HG03175 (cell line): ENCODE measurements at regions not wholly inside any gene's neighbourhood (a gene's known extent, or its start where the extent isn't known, plus 50 kb on each side); places are given as distances from the start of the nearest gene placed in this dataset.

ENCODE experiments used
- ATAC-seq: cut with Tn5 transposase; IDR thresholded peaks from one replicate; pipeline ENCODE4 v1.9.1; 2021; ENCODE audit warnings: mild to moderate bottlenecking, moderate library complexity; ENCODE audit not compliant: unreplicated experiment

- ATAC-seq, result no peak
Measured at GRCh38 chr2:129242269-129242668, 737.2 kb upstream of the RAB6C start.

GRCh38 chr2:129247751-129248150, 731.7 kb upstream of the RAB6C start:
- no peak for ATAC-seq

GRCh38 chr2:129248198-129248597, 731.3 kb upstream of the RAB6C start:
- ATAC-seq, result no peak

GRCh38 chr2:129252781-129253460, 726.5 kb upstream of the RAB6C start:
- no peak for ATAC-seq

- ATAC-seq, result no peak
Measured at GRCh38 chr2:129253461-129253812, 726.0 kb upstream of the RAB6C start.

GRCh38 chr2:129254718-129255117, 724.7 kb upstream of the RAB6C start:
- ATAC-seq, result no peak

- no peak for ATAC-seq
Measured at GRCh38 chr2:129255610-129256313, 723.7 kb upstream of the RAB6C start.

- no peak for ATAC-seq
Measured at GRCh38 chr2:129256642-129257041, 722.8 kb upstream of the RAB6C start.

GRCh38 chr2:129262934-129263333, 716.5 kb upstream of the RAB6C start:
- no peak for ATAC-seq

- ATAC-seq, result no peak
Measured at GRCh38 chr2:129263939-129264338, 715.5 kb upstream of the RAB6C start.

- ATAC-seq, result no peak
Measured at GRCh38 chr2:129267559-129267958, 711.9 kb upstream of the RAB6C start.

- no peak for ATAC-seq
Measured at GRCh38 chr2:129273266-129274037, 706.0 kb upstream of the RAB6C start.

- no peak for ATAC-seq
Measured at GRCh38 chr2:129274038-129274415, 705.4 kb upstream of the RAB6C start.

- ATAC-seq, result no peak
Measured at GRCh38 chr2:129274918-129275317, 704.5 kb upstream of the RAB6C start.

GRCh38 chr2:129275706-129276105, 703.8 kb upstream of the RAB6C start:
- ATAC-seq, result no peak

- ATAC-seq, result no peak
Measured at GRCh38 chr2:129276978-129277584, 702.4 kb upstream of the RAB6C start.

- ATAC-seq, result no peak
Measured at GRCh38 chr2:129277585-129277981, 701.9 kb upstream of the RAB6C start.

GRCh38 chr2:129281791-129282530, 697.5 kb upstream of the RAB6C start:
- ATAC-seq, result no peak

- ATAC-seq, result no peak
Measured at GRCh38 chr2:129285012-129285411, 694.5 kb upstream of the RAB6C start.

- no peak for ATAC-seq
Measured at GRCh38 chr2:129293326-129293725, 686.1 kb upstream of the RAB6C start.

GRCh38 chr2:129296396-129296795, 683.1 kb upstream of the RAB6C start:
- ATAC-seq, result no peak
